HG03135 (cell line): ENCODE measurements at regions not wholly inside any gene's neighbourhood (a gene's known extent, or its start where the extent isn't known, plus 50 kb on each side); places are given as distances from the start of the nearest gene placed in this dataset.

ENCODE experiments used
- ATAC-seq: cut with Tn5 transposase; IDR thresholded peaks from one replicate; pipeline ENCODE4 v1.9.1; 2021; ENCODE audit warnings: mild to moderate bottlenecking, moderate library complexity; ENCODE audit not compliant: unreplicated experiment

- ATAC-seq = no peak
Observed at GRCh38 chr12:77630790-77631445, 199.8 kb upstream of the NAV3 start.

GRCh38 chr12:77630344-77630743 is 200.3 kb upstream of the NAV3 start:
- no peak for ATAC-seq

- ATAC-seq = no peak
Observed at GRCh38 chr12:77629141-77629540, 201.6 kb upstream of the NAV3 start.

GRCh38 chr12:77625441-77625840 is 205.3 kb upstream of the NAV3 start:
- ATAC-seq = no peak

GRCh38 chr12:77619425-77619824 is 211.3 kb upstream of the NAV3 start:
- no peak for ATAC-seq

GRCh38 chr12:77617818-77618217 is 212.9 kb upstream of the NAV3 start:
- no peak for ATAC-seq

GRCh38 chr12:77615332-77615731 is 215.4 kb upstream of the NAV3 start:
- ATAC-seq = no peak

GRCh38 chr12:77613411-77613810 is 217.3 kb upstream of the NAV3 start:
- ATAC-seq = no peak

- ATAC-seq = no peak
Observed at GRCh38 chr12:77610446-77610845, 220.2 kb upstream of the NAV3 start.

- no peak for ATAC-seq
Observed at GRCh38 chr12:77609016-77609415, 221.7 kb upstream of the NAV3 start.

- ATAC-seq = no peak
Observed at GRCh38 chr12:77608271-77608824, 222.3 kb upstream of the NAV3 start.

- peak; percentile 59 for ATAC-seq
Observed at GRCh38 chr12:77606348-77606747, 224.3 kb upstream of the NAV3 start.

- ATAC-seq = no peak
Observed at GRCh38 chr12:77603946-77604345, 226.7 kb upstream of the NAV3 start.

GRCh38 chr12:77601069-77601468 is 229.6 kb upstream of the NAV3 start:
- peak; percentile 47 for ATAC-seq

GRCh38 chr12:77600468-77600843 is 230.2 kb upstream of the NAV3 start:
- ATAC-seq = no peak

- peak; percentile 78 for ATAC-seq
Observed at GRCh38 chr12:77599782-77600467, 230.8 kb upstream of the NAV3 start.

GRCh38 chr12:77594366-77594765 is 236.3 kb upstream of the NAV3 start:
- no peak for ATAC-seq

- ATAC-seq = no peak
Observed at GRCh38 chr12:77592836-77593235, 237.9 kb upstream of the NAV3 start.

- ATAC-seq = no peak
Observed at GRCh38 chr12:77591959-77592743, 238.5 kb upstream of the NAV3 start.

- ATAC-seq = no peak
Observed at GRCh38 chr12:77590306-77590705, 240.4 kb upstream of the NAV3 start.

- no peak for ATAC-seq
Observed at GRCh38 chr12:77584860-77585259, 245.8 kb upstream of the NAV3 start.
